ENCODE measurements at regions not wholly inside any gene's neighbourhood (a gene's known extent, or its start where the extent isn't known, plus 50 kb on each side); places are given as distances from the start of the nearest gene placed in this dataset.
"Not testable (repeated sequence)": the region's sequence is repeated elsewhere in the genome, so short reads cannot be mapped to it uniquely, and the experiment has no call there.

GRCh38 chr17:45668316-45668715 is 115.8 kb upstream of the CRHR1 start:
- H3K4me1 Mint-ChIP-seq (ENCODE audit: low read depth in 2 of 2) = peaks cover 0 to 3% of the 10 kb centered on the region in 2 donors
- ATAC-seq = no peak
- no peaks in the 10 kb centered on the region for H3K36me3 Mint-ChIP-seq
- H3K27ac Mint-ChIP-seq = no peak overlapping the region
- DNase-seq (ENCODE audit: low spot score) = peak; percentile 53
- H3K9me3 Mint-ChIP-seq = no peaks in the 10 kb centered on the region
- peaks cover 10 to 15% of the 10 kb centered on the region in 2 donors for H3K27me3 Mint-ChIP-seq
- H3K4me3 Mint-ChIP-seq = no peak overlapping the region

DNA sequence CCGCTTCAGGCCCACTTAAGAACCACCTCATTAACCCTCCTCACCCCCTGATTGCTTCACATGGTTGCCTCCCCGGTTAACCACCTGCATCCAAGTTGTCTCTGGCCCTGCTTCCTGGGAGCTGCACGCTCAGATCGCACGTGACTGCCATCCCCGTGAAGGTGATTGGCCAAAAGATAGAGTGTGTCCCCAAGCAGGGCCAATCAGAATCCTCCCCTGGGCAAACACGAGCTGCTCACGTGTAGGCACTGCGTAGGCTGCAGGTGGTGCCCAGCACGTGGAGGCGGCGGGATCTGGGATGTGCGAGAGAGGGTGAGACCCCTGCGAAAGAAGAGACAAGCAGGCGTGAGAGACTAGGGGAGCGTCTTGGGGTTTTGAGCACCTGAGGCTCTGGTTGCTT is 111.8 kb upstream of the CRHR1 start:
- no peaks in the 10 kb centered on the region for H3K36me3 Mint-ChIP-seq
- H3K9me3 Mint-ChIP-seq = no peaks in the 10 kb centered on the region
- DNase-seq (ENCODE audit: low spot score) (no peak), ATAC-seq (no peak)
- no peaks in the 10 kb centered on the region for H3K4me1 Mint-ChIP-seq (ENCODE audit: low read depth in 2 of 2)
- no peak overlapping the region for H3K4me3 Mint-ChIP-seq
- peaks cover 4 to 10% of the 10 kb centered on the region in 2 donors for H3K27me3 Mint-ChIP-seq
- no peak overlapping the region for H3K27ac Mint-ChIP-seq

DNA sequence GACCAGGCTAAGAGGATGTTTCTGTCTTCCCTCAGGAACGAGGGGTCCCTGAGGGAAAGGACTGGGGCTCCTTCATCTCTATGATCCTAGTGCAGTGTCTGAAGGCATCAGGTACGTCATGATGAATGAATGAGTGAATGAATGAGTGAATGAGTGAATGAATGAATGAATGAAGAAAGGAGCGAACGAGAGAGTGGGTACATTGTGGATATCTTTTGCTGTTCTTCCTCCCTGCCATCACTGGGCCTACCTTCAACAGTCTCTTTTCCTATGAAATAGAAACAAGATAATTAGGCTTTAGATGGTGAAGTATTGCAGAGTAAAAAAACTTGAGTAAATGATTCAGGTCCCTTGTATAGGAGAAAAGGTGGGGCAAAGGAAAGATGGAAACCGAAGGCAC is 111.3 kb upstream of the CRHR1 start:
- Mint-ChIP-seq H3K4me1 (ENCODE audit: low read depth in 2 of 2) (no peaks in the 10 kb centered on the region), H3K9me3 (no peaks in the 10 kb centered on the region), H3K27me3 (peaks cover 2 to 10% of the 10 kb centered on the region in 2 donors), H3K27ac (no peak overlapping the region), H3K36me3 (no peaks in the 10 kb centered on the region), H3K4me3 (no peak overlapping the region)
- ATAC-seq (no peak), DNase-seq (ENCODE audit: low spot score) (no peak)

- ATAC-seq; H3K4me3 Mint-ChIP-seq; H3K36me3 Mint-ChIP-seq; H3K4me1 Mint-ChIP-seq (ENCODE audit: low read depth in 2 of 2); H3K27ac Mint-ChIP-seq; DNase-seq (ENCODE audit: low spot score); H3K9me3 Mint-ChIP-seq: not testable (repeated sequence)
- H3K27me3 Mint-ChIP-seq = peaks cover 4 to 15% of the 10 kb centered on the region in 2 donors
Observed at GRCh38 chr17:45673759-45674158, 110.4 kb upstream of the CRHR1 start.

- Mint-ChIP-seq H3K27ac (no peak overlapping the region), H3K36me3 (no peaks in the 10 kb centered on the region), H3K4me3 (no peak overlapping the region)
Observed at GRCh38 chr17:45675012-45675411, 109.1 kb upstream of the CRHR1 start.

GRCh38 chr17:45675892-45676291 is 108.2 kb upstream of the CRHR1 start:
- Mint-ChIP-seq H3K4me3 (no peak overlapping the region), H3K4me1 (ENCODE audit: low read depth in 2 of 2) (no peaks in the 10 kb centered on the region), H3K27me3 (peaks cover 4 to 15% of the 10 kb centered on the region in 2 donors), H3K9me3 (no peaks in the 10 kb centered on the region), H3K36me3 (no peaks in the 10 kb centered on the region), H3K27ac (no peak overlapping the region)
- ATAC-seq = no peak
- DNase-seq (ENCODE audit: low spot score) = no peak

More at GRCh38 chr17:45675012-45675411, 109.1 kb upstream of the CRHR1 start:
- no peak for ATAC-seq
- Mint-ChIP-seq H3K4me1 (ENCODE audit: low read depth in 2 of 2) (no peaks in the 10 kb centered on the region), H3K9me3 (no peaks in the 10 kb centered on the region), H3K27me3 (peaks cover 4 to 15% of the 10 kb centered on the region in 2 donors)
- DNase-seq (ENCODE audit: low spot score) = no peak

DNA sequence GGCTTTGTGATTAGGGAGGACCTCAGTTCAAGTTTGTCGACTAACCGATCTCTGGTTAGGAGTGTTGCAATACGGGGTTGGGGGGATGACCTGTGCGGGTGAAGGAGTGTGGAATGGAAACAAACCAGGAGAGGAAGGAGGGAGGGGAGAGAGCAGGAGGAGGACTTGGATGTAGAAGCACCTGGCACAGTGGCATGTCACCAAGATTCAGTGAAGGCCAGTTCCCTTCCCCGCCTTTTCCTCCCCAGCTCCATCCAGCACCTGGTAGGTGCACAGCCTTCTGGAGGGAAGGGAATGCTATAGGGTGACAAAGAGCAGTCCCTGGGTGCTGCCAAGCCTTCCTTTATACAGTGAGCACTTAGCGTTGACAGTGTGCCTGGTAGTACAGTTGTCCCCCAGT is 107.4 kb upstream of the CRHR1 start:
- H3K4me1 Mint-ChIP-seq (ENCODE audit: low read depth in 2 of 2) = no peaks in the 10 kb centered on the region
- DNase-seq (ENCODE audit: low spot score) (no peak), ATAC-seq (no peak)
- H3K27me3 Mint-ChIP-seq = peaks cover 4 to 15% of the 10 kb centered on the region in 2 donors
- no peaks in the 10 kb centered on the region for H3K36me3 Mint-ChIP-seq
- H3K9me3 Mint-ChIP-seq = no peaks in the 10 kb centered on the region
- H3K4me3 Mint-ChIP-seq = no peak overlapping the region
- H3K27ac Mint-ChIP-seq = no peak overlapping the region

GRCh38 chr17:45677770-45678169 is 106.3 kb upstream of the CRHR1 start:
- Mint-ChIP-seq H3K27me3 (peaks cover 9 to 10% of the 10 kb centered on the region in 2 donors), H3K36me3 (no peaks in the 10 kb centered on the region), H3K27ac (no peak overlapping the region), H3K4me1 (ENCODE audit: low read depth in 2 of 2) (no peaks in the 10 kb centered on the region), H3K9me3 (no peaks in the 10 kb centered on the region), H3K4me3 (no peak overlapping the region)
- no peak for DNase-seq (ENCODE audit: low spot score)
- no peak for ATAC-seq

DNA sequence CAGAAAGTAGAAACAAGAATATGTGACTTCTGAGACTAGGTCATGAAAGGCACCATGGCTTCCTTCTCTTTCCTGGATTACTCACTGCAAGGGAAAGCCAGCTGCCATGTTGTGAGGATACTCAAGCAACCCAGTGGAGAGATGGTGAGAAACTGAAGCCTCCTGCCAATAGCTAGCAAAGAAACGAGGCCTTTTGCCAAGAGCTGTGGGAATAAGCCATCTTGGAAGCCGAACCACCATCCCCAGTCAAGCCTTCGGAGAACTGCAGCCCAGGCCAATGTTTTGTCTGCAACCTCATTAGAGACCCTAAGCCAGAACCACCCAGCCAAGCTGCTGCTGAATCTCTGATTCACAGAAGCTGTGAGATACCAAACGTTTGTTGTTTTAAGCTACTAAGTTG is 104.7 kb upstream of the CRHR1 start:
- no peak overlapping the region for H3K27ac Mint-ChIP-seq
- DNase-seq (ENCODE audit: low spot score) (no peak), ATAC-seq (no peak)
- peaks cover 5 to 9% of the 10 kb centered on the region in 2 donors for H3K27me3 Mint-ChIP-seq
- H3K9me3 Mint-ChIP-seq = no peaks in the 10 kb centered on the region
- no peaks in the 10 kb centered on the region for H3K36me3 Mint-ChIP-seq
- no peaks in the 10 kb centered on the region for H3K4me1 Mint-ChIP-seq (ENCODE audit: low read depth in 2 of 2)
- H3K4me3 Mint-ChIP-seq = no peak overlapping the region

- Mint-ChIP-seq H3K4me3 (no peak overlapping the region), H3K9me3 (no peaks in the 10 kb centered on the region), H3K27me3 (peaks cover 5 to 9% of the 10 kb centered on the region in 2 donors), H3K36me3 (no peaks in the 10 kb centered on the region), H3K4me1 (ENCODE audit: low read depth in 2 of 2) (no peaks in the 10 kb centered on the region), H3K27ac (no peak overlapping the region)
- DNase-seq (ENCODE audit: low spot score) (no peak), ATAC-seq (no peak)
Observed at GRCh38 chr17:45680360-45680759, 103.8 kb upstream of the CRHR1 start.

GRCh38 chr17:45681706-45682105 is 102.4 kb upstream of the CRHR1 start:
- no peaks in the 10 kb centered on the region for H3K36me3 Mint-ChIP-seq
- peaks cover 5 to 9% of the 10 kb centered on the region in 2 donors for H3K27me3 Mint-ChIP-seq
- ATAC-seq (peak in 1 of 2 donors; percentile 9), DNase-seq (ENCODE audit: low spot score) (no peak)
- no peak overlapping the region for H3K4me3 Mint-ChIP-seq
- no peak overlapping the region for H3K27ac Mint-ChIP-seq
- no peaks in the 10 kb centered on the region for H3K4me1 Mint-ChIP-seq (ENCODE audit: low read depth in 2 of 2)
- no peaks in the 10 kb centered on the region for H3K9me3 Mint-ChIP-seq

DNA sequence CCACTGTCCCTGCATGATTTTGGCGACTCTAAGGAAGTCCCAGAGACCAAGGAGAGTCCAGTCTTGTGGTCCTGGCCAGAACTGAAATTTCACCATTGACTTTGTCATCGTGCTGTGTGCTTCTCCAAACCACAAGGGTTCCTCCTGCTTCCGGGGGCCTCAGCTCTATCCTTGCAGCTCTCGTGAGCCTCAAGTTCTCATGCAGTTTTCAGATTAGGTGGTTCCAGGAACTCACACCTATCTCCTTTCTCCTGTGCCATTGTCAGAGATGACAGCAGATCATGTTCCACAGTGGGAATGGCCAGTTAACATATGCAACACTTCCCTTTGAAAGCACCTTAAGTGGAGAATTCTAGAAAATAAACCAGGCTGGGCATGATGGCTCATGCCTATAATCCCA is 97.9 kb upstream of the CRHR1 start:
- DNase-seq (ENCODE audit: low spot score) (no peak), ATAC-seq (no peak)
- Mint-ChIP-seq H3K27ac (no peak overlapping the region), H3K4me3 (no peak overlapping the region), H3K27me3 (peaks cover 19 to 20% of the 10 kb centered on the region in 2 donors), H3K36me3 (no peaks in the 10 kb centered on the region), H3K9me3 (no peaks in the 10 kb centered on the region), H3K4me1 (ENCODE audit: low read depth in 2 of 2) (no peaks in the 10 kb centered on the region)

DNA sequence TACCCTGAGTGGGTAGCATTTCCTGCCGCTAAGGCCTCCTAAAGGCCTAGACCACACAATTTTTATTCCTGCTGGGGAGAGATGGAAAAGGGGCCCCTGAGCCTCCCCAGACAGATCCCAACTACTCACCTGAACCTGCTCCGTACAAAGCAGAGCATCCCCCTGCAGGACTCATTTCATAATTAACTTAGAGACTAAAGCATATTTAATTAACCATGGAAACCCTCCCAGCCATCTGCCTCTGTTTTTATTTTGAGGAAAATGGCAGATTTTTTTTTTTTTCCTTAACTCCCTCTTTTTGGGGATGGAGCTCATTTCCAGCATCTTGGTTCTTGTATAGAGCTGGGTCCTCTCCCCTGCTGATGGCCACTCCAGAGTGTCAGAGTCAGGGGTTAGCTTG is 96.5 kb upstream of the CRHR1 start:
- Mint-ChIP-seq H3K4me1 (ENCODE audit: low read depth in 2 of 2) (no peaks in the 10 kb centered on the region), H3K36me3 (no peaks in the 10 kb centered on the region), H3K27me3 (peaks cover 20 to 23% of the 10 kb centered on the region in 2 donors), H3K27ac (no peak overlapping the region), H3K9me3 (no peaks in the 10 kb centered on the region), H3K4me3 (no peak overlapping the region)
- ATAC-seq (no peak), DNase-seq (ENCODE audit: low spot score) (no peak)

- ATAC-seq = no peak
- no peak overlapping the region for H3K27ac Mint-ChIP-seq
Observed at GRCh38 chr17:45688353-45688752, 95.8 kb upstream of the CRHR1 start.

DNA sequence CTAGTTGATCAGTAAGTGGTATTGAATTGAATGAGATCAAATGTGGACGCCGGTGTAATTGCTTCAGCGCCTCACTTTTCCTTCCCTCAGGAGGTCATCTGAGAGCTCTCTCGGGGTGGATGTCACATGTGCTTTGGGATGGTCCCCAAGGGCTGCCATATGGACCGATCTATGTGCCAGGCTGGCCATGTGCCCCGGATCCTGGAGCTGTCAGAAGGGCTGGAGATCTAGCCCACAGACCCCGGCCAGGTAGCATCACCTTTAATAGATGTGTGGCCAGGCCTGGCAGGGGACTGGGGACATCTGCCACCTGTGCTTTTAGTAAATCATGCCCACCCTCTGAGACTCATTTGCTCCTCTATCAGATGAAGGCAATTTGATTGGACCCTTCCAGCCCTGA is 95.3 kb upstream of the CRHR1 start:
- H3K27ac Mint-ChIP-seq = no peak overlapping the region
- no peaks in the 10 kb centered on the region for H3K36me3 Mint-ChIP-seq
- no peak overlapping the region for H3K4me3 Mint-ChIP-seq
- H3K4me1 Mint-ChIP-seq (ENCODE audit: low read depth in 2 of 2) = no peaks in the 10 kb centered on the region
- no peak for DNase-seq (ENCODE audit: low spot score)
- no peak for ATAC-seq
- peaks cover 22 to 23% of the 10 kb centered on the region in 2 donors for H3K27me3 Mint-ChIP-seq
- H3K9me3 Mint-ChIP-seq = no peaks in the 10 kb centered on the region

More at GRCh38 chr17:45688353-45688752, 95.8 kb upstream of the CRHR1 start:
- no peak overlapping the region for H3K4me3 Mint-ChIP-seq
- H3K4me1 Mint-ChIP-seq (ENCODE audit: low read depth in 2 of 2) = no peaks in the 10 kb centered on the region
- no peaks in the 10 kb centered on the region for H3K9me3 Mint-ChIP-seq
- no peak for DNase-seq (ENCODE audit: low spot score)
- H3K27me3 Mint-ChIP-seq = peaks cover 20 to 23% of the 10 kb centered on the region in 2 donors
- H3K36me3 Mint-ChIP-seq = no peaks in the 10 kb centered on the region
